ENCODE measurements at regions not wholly inside any gene's neighbourhood (a gene's known extent, or its start where the extent isn't known, plus 50 kb on each side); places are given as distances from the start of the nearest gene placed in this dataset.

DNA sequence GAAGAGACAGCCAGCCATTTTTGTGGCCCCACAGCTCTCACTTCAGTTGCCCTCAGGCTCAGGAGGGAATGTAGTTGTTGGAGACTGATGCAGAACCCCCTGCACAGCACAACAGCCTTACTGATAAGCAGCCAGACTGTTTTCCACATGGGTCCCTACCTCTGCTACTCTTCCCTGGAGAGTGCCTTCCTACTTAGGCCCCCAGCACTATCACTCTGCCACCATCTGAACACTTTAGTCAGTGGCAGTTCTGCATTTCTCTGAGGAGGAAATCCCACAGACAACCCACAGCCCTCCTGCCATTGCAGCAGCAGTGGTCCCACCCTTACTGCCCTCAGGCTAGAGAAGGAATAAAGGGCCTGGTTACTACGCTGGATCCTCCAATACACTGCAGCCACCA is 61.8 kb upstream of the PTPRD start:
- DNase-seq (no peak), ATAC-seq (replicated peaks in 1 of 2) (no peak)
- no peak overlapping the region for H3K27ac Mint-ChIP-seq
- peaks cover 2 to 5% of the 10 kb centered on the region in 2 donors for H3K36me3 Mint-ChIP-seq (ENCODE audit: insufficient read depth in 2 of 2)
- no peaks in the 10 kb centered on the region for H3K4me1 Mint-ChIP-seq (ENCODE audit: low read depth)
- H3K4me3 Mint-ChIP-seq: no peak overlapping the region
- H3K9me3 Mint-ChIP-seq: peaks cover 6 to 16% of the 10 kb centered on the region in 2 donors
- no peaks in the 10 kb centered on the region for H3K27me3 Mint-ChIP-seq (ENCODE audit: low read depth)

- H3K27ac Mint-ChIP-seq: no peak overlapping the region
- no peak for ATAC-seq (replicated peaks in 1 of 2)
Observed at GRCh38 chr9:10678010-10678409, 65.2 kb upstream of the PTPRD start.

GRCh38 chr9:10678790-10679189 is 66.0 kb upstream of the PTPRD start:
- Mint-ChIP-seq H3K9me3 (peaks cover 6 to 15% of the 10 kb centered on the region in 2 donors), H3K36me3 (ENCODE audit: insufficient read depth in 2 of 2) (peaks cover 2% of the 10 kb centered on the region in 2 donors), H3K27me3 (ENCODE audit: low read depth) (no peaks in the 10 kb centered on the region), H3K4me3 (no peak overlapping the region), H3K4me1 (ENCODE audit: low read depth) (no peaks in the 10 kb centered on the region), H3K27ac (no peak overlapping the region)
- DNase-seq (no peak), ATAC-seq (replicated peaks in 1 of 2) (no peak)

More at GRCh38 chr9:10678010-10678409, 65.2 kb upstream of the PTPRD start:
- H3K36me3 Mint-ChIP-seq (ENCODE audit: insufficient read depth in 2 of 2): peaks cover 2% of the 10 kb centered on the region in 2 donors
- peaks cover 6 to 17% of the 10 kb centered on the region in 2 donors for H3K9me3 Mint-ChIP-seq
- no peak overlapping the region for H3K4me3 Mint-ChIP-seq
- H3K4me1 Mint-ChIP-seq (ENCODE audit: low read depth): no peaks in the 10 kb centered on the region
- no peak for DNase-seq
- no peaks in the 10 kb centered on the region for H3K27me3 Mint-ChIP-seq (ENCODE audit: low read depth)

- Mint-ChIP-seq H3K27me3 (ENCODE audit: low read depth) (no peaks in the 10 kb centered on the region), H3K27ac (no peak overlapping the region), H3K4me3 (no peak overlapping the region), H3K4me1 (ENCODE audit: low read depth) (no peaks in the 10 kb centered on the region), H3K36me3 (ENCODE audit: insufficient read depth in 2 of 2) (peaks cover 1 to 2% of the 10 kb centered on the region in 2 donors), H3K9me3 (peaks cover 5 to 12% of the 10 kb centered on the region in 2 donors)
- DNase-seq: no peak
- no peak for ATAC-seq (replicated peaks in 1 of 2)
Observed at GRCh38 chr9:10686943-10687342, 74.1 kb upstream of the PTPRD start.

GRCh38 chr9:10690546-10690945 is 77.7 kb upstream of the PTPRD start:
- Mint-ChIP-seq H3K27ac (no peak overlapping the region), H3K27me3 (ENCODE audit: low read depth) (no peaks in the 10 kb centered on the region), H3K4me1 (ENCODE audit: low read depth) (no peaks in the 10 kb centered on the region), H3K4me3 (no peak overlapping the region), H3K9me3 (peaks cover 5 to 8% of the 10 kb centered on the region in 2 donors), H3K36me3 (ENCODE audit: insufficient read depth in 2 of 2) (peaks cover 1 to 2% of the 10 kb centered on the region in 2 donors)
- no peak for DNase-seq
- ATAC-seq (replicated peaks in 1 of 2): no peak

DNA sequence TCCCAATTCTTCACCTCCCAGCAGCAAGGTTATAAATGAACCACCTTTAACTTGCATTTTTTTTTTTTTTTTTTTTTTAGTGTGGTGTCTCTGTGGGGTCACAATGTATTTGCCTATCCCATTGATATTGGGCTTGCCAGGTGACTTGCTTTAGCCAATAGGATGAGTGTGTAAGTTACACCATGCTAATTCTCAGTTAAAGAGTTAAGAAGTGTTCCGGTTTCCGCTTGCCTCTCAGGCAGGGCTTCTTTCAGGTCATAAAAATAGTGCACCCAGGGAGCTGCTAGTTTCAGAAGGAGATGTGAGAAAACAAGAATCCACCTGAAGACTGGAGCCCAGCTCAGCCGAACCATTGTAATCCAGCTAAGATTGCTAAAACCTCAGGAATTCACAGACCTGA is 84.2 kb upstream of the PTPRD start:
- H3K4me1 Mint-ChIP-seq (ENCODE audit: low read depth): no peaks in the 10 kb centered on the region
- H3K36me3 Mint-ChIP-seq (ENCODE audit: insufficient read depth in 2 of 2): no peaks in the 10 kb centered on the region
- DNase-seq (no peak), ATAC-seq (replicated peaks in 1 of 2) (no peak)
- no peak overlapping the region for H3K4me3 Mint-ChIP-seq
- H3K9me3 Mint-ChIP-seq: peaks cover 4 to 8% of the 10 kb centered on the region in 2 donors
- no peaks in the 10 kb centered on the region for H3K27me3 Mint-ChIP-seq (ENCODE audit: low read depth)
- no peak overlapping the region for H3K27ac Mint-ChIP-seq

DNA sequence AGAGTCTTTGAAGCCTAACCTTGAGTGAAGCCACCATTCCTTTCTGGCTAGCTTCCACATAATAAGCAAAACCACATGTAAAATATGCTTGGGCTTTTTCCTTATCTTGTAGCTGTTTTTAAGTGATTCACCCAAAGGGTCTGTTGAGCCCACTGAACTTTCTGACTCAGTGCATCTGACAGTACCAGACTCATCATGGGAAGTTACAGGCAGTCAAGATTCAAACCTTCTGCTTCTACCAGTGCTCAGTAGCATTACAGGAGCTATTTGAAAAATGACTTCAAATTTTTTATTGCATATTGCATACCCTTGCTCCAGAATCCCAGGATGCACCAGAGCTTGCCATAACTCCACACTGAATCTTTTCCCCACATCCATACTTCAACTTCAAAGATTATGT is 87.5 kb upstream of the PTPRD start:
- peaks cover 6 to 12% of the 10 kb centered on the region in 2 donors for H3K9me3 Mint-ChIP-seq
- ATAC-seq (replicated peaks in 1 of 2) (no peak), DNase-seq (no peak)
- H3K27ac Mint-ChIP-seq: no peak overlapping the region
- H3K4me3 Mint-ChIP-seq: no peak overlapping the region
- no peaks in the 10 kb centered on the region for H3K27me3 Mint-ChIP-seq (ENCODE audit: low read depth)
- H3K4me1 Mint-ChIP-seq (ENCODE audit: low read depth): no peaks in the 10 kb centered on the region
- H3K36me3 Mint-ChIP-seq (ENCODE audit: insufficient read depth in 2 of 2): no peaks in the 10 kb centered on the region

DNA sequence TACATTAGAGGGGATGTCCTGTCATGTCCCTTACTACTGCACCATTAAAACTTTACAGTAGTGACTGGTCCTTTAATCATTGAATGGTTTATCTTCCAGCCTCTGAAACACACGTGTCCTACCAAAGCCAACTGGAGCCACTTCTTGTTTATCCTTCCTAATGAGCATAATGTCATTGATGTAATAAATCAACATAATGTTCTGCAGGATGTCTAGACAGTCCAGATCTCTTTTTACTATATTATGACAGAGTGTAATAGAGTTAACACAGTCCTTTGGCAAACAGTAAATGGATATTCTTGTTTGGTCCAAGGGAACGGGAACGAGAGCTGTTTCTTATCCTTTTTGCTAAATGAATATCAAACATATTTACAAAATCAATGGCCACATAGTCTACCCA is 88.1 kb upstream of the PTPRD start:
- no peak overlapping the region for H3K4me3 Mint-ChIP-seq
- no peaks in the 10 kb centered on the region for H3K36me3 Mint-ChIP-seq (ENCODE audit: insufficient read depth in 2 of 2)
- no peaks in the 10 kb centered on the region for H3K27me3 Mint-ChIP-seq (ENCODE audit: low read depth)
- H3K9me3 Mint-ChIP-seq: peaks cover 6 to 12% of the 10 kb centered on the region in 2 donors
- DNase-seq: no peak
- H3K4me1 Mint-ChIP-seq (ENCODE audit: low read depth): no peaks in the 10 kb centered on the region
- ATAC-seq (replicated peaks in 1 of 2): no peak
- no peak overlapping the region for H3K27ac Mint-ChIP-seq

DNA sequence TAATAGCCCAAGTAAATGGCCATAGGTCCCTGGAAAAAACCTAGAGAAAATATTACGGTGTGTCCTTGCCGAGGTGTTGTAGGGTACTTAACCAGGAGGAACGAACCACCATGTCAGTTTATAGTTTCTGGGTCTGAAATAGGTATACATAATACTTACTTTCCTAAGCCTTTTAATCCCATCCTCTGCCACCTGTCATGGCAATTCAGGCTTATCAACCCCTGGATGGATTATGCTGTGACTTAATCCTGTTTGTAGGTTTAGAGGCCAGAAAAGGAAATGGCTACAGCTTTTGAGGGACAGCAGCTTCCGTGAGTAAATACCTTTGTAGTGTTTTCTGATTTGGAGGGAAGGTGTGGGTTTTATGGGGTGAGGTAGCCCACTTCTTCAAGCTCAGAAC is 89.1 kb upstream of the PTPRD start:
- peaks cover 6 to 12% of the 10 kb centered on the region in 2 donors for H3K9me3 Mint-ChIP-seq
- ATAC-seq (replicated peaks in 1 of 2) (no peak), DNase-seq (no peak)
- H3K27me3 Mint-ChIP-seq (ENCODE audit: low read depth): no peaks in the 10 kb centered on the region
- no peak overlapping the region for H3K4me3 Mint-ChIP-seq
- H3K36me3 Mint-ChIP-seq (ENCODE audit: insufficient read depth in 2 of 2): no peaks in the 10 kb centered on the region
- H3K27ac Mint-ChIP-seq: no peak overlapping the region
- no peaks in the 10 kb centered on the region for H3K4me1 Mint-ChIP-seq (ENCODE audit: low read depth)

DNA sequence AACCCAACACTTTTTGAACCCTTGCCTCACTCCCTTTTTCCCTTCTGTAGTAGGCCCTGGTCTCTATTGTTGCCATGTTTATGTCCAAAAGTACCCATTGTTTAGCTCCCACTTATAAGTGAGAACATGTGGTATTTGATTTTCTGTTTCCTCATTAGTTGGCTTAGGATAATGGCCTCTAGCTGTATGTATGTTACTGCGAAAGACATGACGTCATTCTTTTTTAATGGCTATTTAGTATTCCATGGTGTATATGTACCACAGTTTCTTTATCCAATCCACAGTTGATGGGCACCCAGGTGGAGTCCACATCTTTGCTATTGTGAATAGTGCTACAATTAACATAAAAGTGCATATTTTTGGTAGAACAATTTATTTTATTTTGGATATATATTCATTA is 90.3 kb upstream of the PTPRD start:
- Mint-ChIP-seq H3K27ac (no peak overlapping the region), H3K36me3 (ENCODE audit: insufficient read depth in 2 of 2) (no peaks in the 10 kb centered on the region), H3K4me1 (ENCODE audit: low read depth) (no peaks in the 10 kb centered on the region), H3K4me3 (no peak overlapping the region), H3K27me3 (ENCODE audit: low read depth) (no peaks in the 10 kb centered on the region), H3K9me3 (peaks cover 6 to 12% of the 10 kb centered on the region in 2 donors)
- ATAC-seq (replicated peaks in 1 of 2): no peak
- DNase-seq: no peak

DNA sequence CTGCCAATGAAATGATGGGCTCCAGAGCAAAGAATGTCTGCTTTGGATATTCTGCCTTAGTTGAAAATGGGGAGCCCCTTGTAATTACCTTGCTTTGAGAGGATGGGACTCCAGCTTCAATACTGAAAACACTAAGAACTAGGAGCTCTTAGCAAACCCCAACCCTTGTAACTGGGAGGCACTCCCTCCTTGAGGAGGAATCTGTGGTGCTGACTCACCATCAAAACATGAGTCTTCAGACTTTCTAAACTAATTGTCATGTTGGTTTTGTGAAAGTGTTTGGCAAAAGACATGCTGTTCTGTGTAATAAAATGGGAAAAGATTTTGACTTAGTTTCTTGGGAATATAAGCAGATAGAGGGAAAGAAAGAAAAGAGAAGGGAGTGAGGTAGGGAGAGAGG is 91.9 kb upstream of the PTPRD start:
- Mint-ChIP-seq H3K27me3 (ENCODE audit: low read depth) (no peaks in the 10 kb centered on the region), H3K9me3 (peaks cover 8 to 15% of the 10 kb centered on the region in 2 donors), H3K27ac (no peak overlapping the region), H3K4me1 (ENCODE audit: low read depth) (no peaks in the 10 kb centered on the region), H3K36me3 (ENCODE audit: insufficient read depth in 2 of 2) (no peaks in the 10 kb centered on the region), H3K4me3 (no peak overlapping the region)
- DNase-seq: no peak
- ATAC-seq (replicated peaks in 1 of 2): no peak

- H3K4me1 Mint-ChIP-seq (ENCODE audit: low read depth): no peaks in the 10 kb centered on the region
- no peak overlapping the region for H3K27ac Mint-ChIP-seq
- H3K27me3 Mint-ChIP-seq (ENCODE audit: low read depth): no peaks in the 10 kb centered on the region
- no peak overlapping the region for H3K4me3 Mint-ChIP-seq
- peaks cover 8 to 13% of the 10 kb centered on the region in 2 donors for H3K9me3 Mint-ChIP-seq
- DNase-seq: no peak
- H3K36me3 Mint-ChIP-seq (ENCODE audit: insufficient read depth in 2 of 2): no peaks in the 10 kb centered on the region
- ATAC-seq (replicated peaks in 1 of 2): no peak
Observed at GRCh38 chr9:10705383-10705782, 92.6 kb upstream of the PTPRD start.

GRCh38 chr9:10706788-10707187 is 94.0 kb upstream of the PTPRD start:
- Mint-ChIP-seq H3K27ac (no peak overlapping the region), H3K4me3 (no peak overlapping the region), H3K4me1 (ENCODE audit: low read depth) (no peaks in the 10 kb centered on the region), H3K27me3 (ENCODE audit: low read depth) (no peaks in the 10 kb centered on the region), H3K9me3 (peaks cover 4 to 9% of the 10 kb centered on the region in 2 donors), H3K36me3 (ENCODE audit: insufficient read depth in 2 of 2) (no peaks in the 10 kb centered on the region)
- DNase-seq: no peak
- ATAC-seq (replicated peaks in 1 of 2): no peak

DNA sequence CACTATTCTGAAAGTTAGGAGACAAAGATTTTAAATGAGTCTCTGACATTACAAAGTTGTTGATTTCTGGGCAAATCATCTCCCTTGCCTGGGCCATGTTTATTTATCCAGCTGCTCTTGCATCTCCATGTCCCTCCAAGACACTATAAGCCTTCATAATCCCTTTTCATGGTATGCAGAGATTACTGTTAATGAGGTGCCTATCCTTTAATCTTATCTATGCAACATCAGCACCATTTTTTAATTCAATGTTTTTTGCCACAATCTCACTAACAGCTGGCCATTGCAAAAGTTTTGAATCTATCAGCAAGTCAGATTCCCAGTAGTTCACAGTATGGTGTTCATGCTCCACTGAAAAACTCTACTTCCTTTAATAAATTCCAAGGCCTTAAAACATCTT is 108.5 kb upstream of the PTPRD start:
- Mint-ChIP-seq H3K9me3 (peaks cover 3 to 8% of the 10 kb centered on the region in 2 donors), H3K4me1 (ENCODE audit: low read depth) (no peaks in the 10 kb centered on the region), H3K27ac (no peak overlapping the region), H3K36me3 (ENCODE audit: insufficient read depth in 2 of 2) (no peaks in the 10 kb centered on the region), H3K27me3 (ENCODE audit: low read depth) (no peaks in the 10 kb centered on the region), H3K4me3 (no peak overlapping the region)
- ATAC-seq (replicated peaks in 1 of 2) (no peak), DNase-seq (no peak)

Measured in activated T-cell treated with anti-CD3 and anti-CD28 coated beads, Interleukin-2, amount 50 U/mL, for 72 hours (primary cell).